ENCODE measurements at regions not wholly inside any gene's neighbourhood (a gene's known extent, or its start where the extent isn't known, plus 50 kb on each side); places are given as distances from the start of the nearest gene placed in this dataset.

DNA sequence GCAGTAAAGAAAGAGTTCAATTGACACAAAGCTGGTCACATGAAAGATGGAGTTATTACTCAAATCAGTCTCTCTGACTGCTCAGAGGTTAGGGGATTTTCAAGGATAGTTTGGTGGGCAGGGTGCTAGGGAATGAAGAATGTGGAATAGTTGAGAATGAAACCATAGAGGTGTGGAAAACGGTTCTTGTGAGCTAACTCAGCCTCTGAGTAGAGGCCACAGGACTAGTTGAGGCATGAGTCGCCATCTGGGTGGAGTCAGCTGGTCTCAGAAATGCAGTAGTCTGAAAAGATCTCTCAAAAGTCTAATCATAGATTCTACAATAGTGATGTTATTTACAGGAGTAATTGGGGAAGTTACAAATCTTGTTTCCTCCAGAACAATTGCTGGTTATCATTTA, 178.9 kb upstream of the SPEF2 start:
- TF ChIP-seq POLR2A (IDR thresholded peaks at IDR 0.05; ENCODE audit: low read depth, low read length) (no peak), TAF1 (IDR thresholded peaks at IDR 0.05; ENCODE audit: borderline replicate concordance, low read depth, low read length) (no peak), POLR2AphosphoS5 (IDR thresholded peaks at IDR 0.05; ENCODE audit: low read depth, low read length) (no peak)
